ENCODE measurements at regions not wholly inside any gene's neighbourhood (a gene's known extent, or its start where the extent isn't known, plus 50 kb on each side); places are given as distances from the start of the nearest gene placed in this dataset.

DNA sequence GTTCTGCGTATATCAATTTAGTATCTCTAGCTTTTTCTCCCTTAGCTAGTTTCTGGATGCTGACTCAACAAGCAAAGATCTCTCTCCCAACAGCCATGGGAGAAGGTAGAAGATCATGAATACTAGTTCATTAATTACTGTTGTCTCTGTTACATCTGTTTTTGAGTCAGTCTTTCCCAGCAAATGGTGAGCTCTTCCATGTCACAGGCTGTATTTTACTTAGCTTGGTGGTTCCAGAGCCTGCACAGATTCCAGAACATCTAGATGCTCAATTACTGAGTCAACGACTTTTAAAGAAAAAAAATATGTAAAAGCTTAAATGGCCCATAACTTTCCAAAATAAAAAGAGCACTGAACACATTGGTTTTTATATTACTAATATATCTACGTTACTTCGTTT is 307.2 kb downstream of the NSG2 start:
- TF ChIP-seq CTCF (conservative IDR thresholded peaks at IDR 0.05 in 1 of 2, IDR thresholded peaks at IDR 0.05 in 1 of 2; ENCODE audit: low read depth in 1 of 2, low read length in 2 of 2) (no peak), EZH2 (IDR thresholded peaks at IDR 0.05; ENCODE audit: low read length, missing control alignments) (no peak)
